CD4-positive, alpha-beta T cell (primary cell): ENCODE measurements at regions not wholly inside any gene's neighbourhood (a gene's known extent, or its start where the extent isn't known, plus 50 kb on each side); places are given as distances from the start of the nearest gene placed in this dataset.

Source experiments
- ATAC-seq: fragments of 200-7000 bp; cut with Tn5 transposase; one replicate; pipeline ENCODE4 v1.10.0; 2022; ENCODE audit warnings: mild to moderate bottlenecking; ENCODE audit not compliant: poor library complexity
- CTCF ChIA-PET: fragments of 350-600 bp; sonication (Branson Sonifier 250); formaldehyde crosslinking; loops from one replicate; lab custom pipeline; 2021; ENCODE audit warnings: antibody characterized with exemption, inconsistent platforms; lab: Charles Lee
- POLR2A ChIA-PET: fragments of 350-600 bp; sonication (Branson Sonifier 250); formaldehyde crosslinking; loops from one replicate; lab custom pipeline; 2021; ENCODE audit warnings: antibody characterized with exemption, inconsistent platforms; lab: Charles Lee
- DNase-seq, 14 experiments: peaks; one replicate each; pipeline ENCODE4 v3.0.0-alpha.2; 2013 to 2020; ENCODE audit warnings: mixed read lengths in 2 of 14
- H3K27ac ChIP-seq, 2 donors: one replicate each; pipeline versions ENCODE4 v1.5.1 to v1.7.0; 2013; ENCODE audit warnings: low read length in 2 of 2, low read depth in 1 of 2, mild to moderate bottlenecking in 1 of 2
- H3K27me3 ChIP-seq, 2 experiments: 1 replicate in 1 of 2; 2 replicates in 1 of 2; pipeline versions ENCODE4 v1.6.1 to v1.7.0; 2013; ENCODE audit warnings: low read length in 2 of 2, control low read depth in 1 of 2, mild to moderate bottlenecking in 1 of 2, moderate library complexity in 1 of 2; ENCODE audit not compliant: insufficient read depth in 2 of 2, control insufficient read depth in 1 of 2
- H3K36me3 ChIP-seq: one replicate; pipeline ENCODE4 v1.6.1; 2013; ENCODE audit warnings: low read length, control low read depth; ENCODE audit not compliant: insufficient read depth
- H3K4me1 ChIP-seq: one replicate; pipeline ENCODE4 v1.6.1; 2013; ENCODE audit warnings: low read length, control low read depth; ENCODE audit not compliant: insufficient read depth
- H3K4me3 ChIP-seq: one replicate; pipeline ENCODE4 v1.5.1; 2013; ENCODE audit warnings: mild to moderate bottlenecking, low read length, moderate library complexity
- H3K9me3 ChIP-seq, 2 experiments: 1 replicate in 1 of 2; 2 replicates in 1 of 2; pipeline versions ENCODE4 v1.6.1 to v1.7.0; 2013; ENCODE audit warnings: low read length in 2 of 2, mild to moderate bottlenecking in 2 of 2, control low read depth in 1 of 2, moderate library complexity in 1 of 2; ENCODE audit not compliant: control insufficient read depth in 1 of 2, insufficient read depth in 1 of 2
- H3K27ac Mint-ChIP-seq: one replicate; pipeline ENCODE4 v1.8.0; 2020; ENCODE audit warnings: mixed read lengths
- H3K27me3 Mint-ChIP-seq: one replicate; pipeline ENCODE4 v1.8.0; 2021; ENCODE audit warnings: mixed read lengths
- H3K36me3 Mint-ChIP-seq: one replicate; pipeline ENCODE4 v1.8.0; 2021; ENCODE audit warnings: low read depth, mixed read lengths
- H3K4me1 Mint-ChIP-seq: one replicate; pipeline ENCODE4 v1.8.0; 2021; ENCODE audit warnings: low read depth, mixed read lengths
- H3K4me3 Mint-ChIP-seq: one replicate; pipeline ENCODE4 v1.8.0; 2020; ENCODE audit warnings: mild to moderate bottlenecking, mixed read lengths
- H3K9me3 Mint-ChIP-seq: one replicate; pipeline ENCODE4 v1.8.0; 2020; ENCODE audit warnings: mixed read lengths
- CTCF ChIP-seq: fragments of 200-600 bp; IDR thresholded peaks from one replicate; pipeline ENCODE4 v1.8.0; 2022; ENCODE audit warnings: antibody characterized with exemption, mild to moderate bottlenecking
- intact Hi-C, 2 experiments: fragments of 100-400 bp; cut with DNase I in 1 of 2; cut with micrococcal nuclease in 1 of 2; formaldehyde crosslinking; loops; one replicate each; pipeline versions ENCODE4 v1.15.1 to v1.9.0; 2023 to 2025; cut with DNase I, micrococcal nuclease

GRCh38 chrX:79601341-79602131, 234.4 kb upstream of the ITM2A start:
- Mint-ChIP-seq H3K27me3 (peaks cover 5% of the 10 kb centered on the region), H3K4me3 (no peak overlapping the region), H3K36me3 (no peaks in the 10 kb centered on the region), H3K4me1 (no peaks in the 10 kb centered on the region), H3K9me3 (no peaks in the 10 kb centered on the region), H3K27ac (no peak overlapping the region)
- ChIA-PET POLR2A (no interaction called here), CTCF (no interaction called here)
- H3K27me3 ChIP-seq = no peaks in the 10 kb centered on the region
- H3K9me3 ChIP-seq = no peaks in the 10 kb centered on the region
- ATAC-seq (no peak), DNase-seq (no peak)
- H3K36me3 ChIP-seq = no peaks in the 10 kb centered on the region
- intact Hi-C loops = no loop called here
- H3K4me1 ChIP-seq = no peaks in the 10 kb centered on the region
- no peak overlapping the region for H3K27ac ChIP-seq
- no peak for TF ChIP-seq CTCF
- no peak overlapping the region for H3K4me3 ChIP-seq

GRCh38 chrX:79592259-79592658, 225.1 kb upstream of the ITM2A start:
- ChIA-PET POLR2A (interaction anchor here (0.7 kb wide), 1 partner anchor 574 kb away, joined by 3 read pairs; no protein-coding TSS in a partner anchor), CTCF (no interaction called here)
- H3K9me3 Mint-ChIP-seq = peaks cover 5% of the 10 kb centered on the region
- TF ChIP-seq CTCF = no peak
- Histone ChIP-seq H3K36me3 (no peaks in the 10 kb centered on the region), H3K9me3 (no peaks in the 10 kb centered on the region), H3K27me3 (peaks cover 0 to 8% of the 10 kb centered on the region in 2 experiments), H3K4me1 (no peaks in the 10 kb centered on the region), H3K4me3 (no peak overlapping the region), H3K27ac (no peak overlapping the region)
- ATAC-seq = no peak
- no peaks in the 10 kb centered on the region for H3K36me3 Mint-ChIP-seq
- intact Hi-C loops = no loop called here
- peak in 1 of 14 experiments; percentile 0 for DNase-seq
- peaks cover 7% of the 10 kb centered on the region for H3K27me3 Mint-ChIP-seq
- H3K27ac Mint-ChIP-seq = no peak overlapping the region
- no peaks in the 10 kb centered on the region for H3K4me1 Mint-ChIP-seq
- no peak overlapping the region for H3K4me3 Mint-ChIP-seq

GRCh38 chrX:79588233-79588632, 221.1 kb upstream of the ITM2A start:
- peaks cover 0 to 8% of the 10 kb centered on the region in 2 experiments for H3K27me3 ChIP-seq
- H3K4me1 ChIP-seq = no peaks in the 10 kb centered on the region
- no peaks in the 10 kb centered on the region for H3K36me3 ChIP-seq
- intact Hi-C loops = no loop called here
- no peak overlapping the region for H3K4me3 ChIP-seq
- CTCF ChIA-PET = no interaction called here
- peaks cover 4% of the 10 kb centered on the region for H3K27me3 Mint-ChIP-seq
- H3K4me3 Mint-ChIP-seq = no peak overlapping the region
- H3K9me3 ChIP-seq = no peaks in the 10 kb centered on the region
- no peak for DNase-seq
- TF ChIP-seq CTCF = no peak
- peaks cover 5% of the 10 kb centered on the region for H3K9me3 Mint-ChIP-seq
- no peak overlapping the region for H3K27ac ChIP-seq
- no peaks in the 10 kb centered on the region for H3K36me3 Mint-ChIP-seq
- POLR2A ChIA-PET = no interaction called here
- H3K27ac Mint-ChIP-seq = no peak overlapping the region
- no peaks in the 10 kb centered on the region for H3K4me1 Mint-ChIP-seq
- ATAC-seq = no peak
